DOHH2 (cell line): ENCODE measurements at regions not wholly inside any gene's neighbourhood (a gene's known extent, or its start where the extent isn't known, plus 50 kb on each side); places are given as distances from the start of the nearest gene placed in this dataset.

ENCODE experiments used
- H3F3A ChIP-seq: fragments of 200-600 bp; sonication (generic), shearing (Covaris generic); 2 replicates; pipeline ENCODE4 v1.6.0; 2016; ENCODE audit warnings: antibody characterized with exemption, mild to moderate bottlenecking; ENCODE audit not compliant: control insufficient read depth, insufficient read depth
- H3K27ac ChIP-seq: fragments of 200-600 bp; sonication (generic); 2 replicates; pipeline ENCODE4 v1.5.1; 2014; ENCODE audit warnings: low read depth, mild to moderate bottlenecking, low read length, moderate library complexity
- H3K27me3 ChIP-seq: fragments of 200-600 bp; sonication (generic); 2 replicates; pipeline ENCODE4 v1.6.1; 2014; ENCODE audit warnings: mild to moderate bottlenecking, low read length, mixed read lengths; ENCODE audit not compliant: control insufficient read depth
- H3K36me3 ChIP-seq: fragments of 200-600 bp; sonication (generic); 2 replicates; pipeline ENCODE4 v1.6.1; 2014; ENCODE audit warnings: mild to moderate bottlenecking, low read length, moderate library complexity, mixed read lengths; ENCODE audit not compliant: control insufficient read depth
- H3K4me1 ChIP-seq: fragments of 200-600 bp; sonication (generic); 2 replicates; pipeline ENCODE4 v1.6.1; 2014; ENCODE audit warnings: mild to moderate bottlenecking, low read length, mixed read lengths; ENCODE audit not compliant: control insufficient read depth
- H3K4me2 ChIP-seq: fragments of 200-600 bp; sonication (generic); 2 replicates; pipeline ENCODE4 v1.6.0; 2014; ENCODE audit warnings: mild to moderate bottlenecking, low read length, moderate library complexity
- H3K4me3 ChIP-seq: fragments of 200-600 bp; sonication (generic); 2 replicates; pipeline ENCODE4 v1.5.1; 2014; ENCODE audit warnings: mild to moderate bottlenecking, low read length, mixed read lengths
- H3K79me2 ChIP-seq: fragments of 200-600 bp; sonication (generic); 2 replicates; pipeline ENCODE4 v1.6.1; 2014; ENCODE audit warnings: mild to moderate bottlenecking, low read length, mixed read lengths; ENCODE audit not compliant: control insufficient read depth
- H3K9me2 ChIP-seq: fragments of 200-600 bp; sonication (generic); replicated peaks from 2 replicates; pipeline ENCODE4 v1.6.1; 2014; ENCODE audit warnings: mild to moderate bottlenecking, low read length, mixed read lengths; ENCODE audit not compliant: control insufficient read depth
- H3K9me3 ChIP-seq: fragments of 200-600 bp; sonication (generic); 2 replicates; pipeline ENCODE4 v1.6.1; 2014; ENCODE audit warnings: antibody characterized with exemption, low read length, mixed read lengths; ENCODE audit not compliant: control insufficient read depth, insufficient read depth
- H4K20me1 ChIP-seq: fragments of 200-600 bp; sonication (generic); 2 replicates; pipeline ENCODE4 v1.6.0; 2014; ENCODE audit warnings: low read depth, mild to moderate bottlenecking, antibody characterized with exemption, low read length, moderate library complexity; ENCODE audit not compliant: control insufficient read depth, insufficient read depth
- EZH2phosphoT487 ChIP-seq: fragments of 200-600 bp; sonication (generic); IDR thresholded peaks from 2 replicates; pipeline ENCODE4 v1.6.1; 2017; ENCODE audit warnings: borderline replicate concordance, mild to moderate bottlenecking, antibody characterized with exemption, low read length, moderate library complexity, mixed read lengths
- TF ChIP-seq, protein P1 (sequence below): fragments of 200-600 bp; sonication (generic); IDR thresholded peaks from one replicate; pipeline ENCODE4 v1.5.1; 2014; ENCODE audit warnings: antibody characterized with exemption, mild to moderate bottlenecking, low read depth, low read length; ENCODE audit not compliant: poor library complexity, severe bottlenecking

DNA sequence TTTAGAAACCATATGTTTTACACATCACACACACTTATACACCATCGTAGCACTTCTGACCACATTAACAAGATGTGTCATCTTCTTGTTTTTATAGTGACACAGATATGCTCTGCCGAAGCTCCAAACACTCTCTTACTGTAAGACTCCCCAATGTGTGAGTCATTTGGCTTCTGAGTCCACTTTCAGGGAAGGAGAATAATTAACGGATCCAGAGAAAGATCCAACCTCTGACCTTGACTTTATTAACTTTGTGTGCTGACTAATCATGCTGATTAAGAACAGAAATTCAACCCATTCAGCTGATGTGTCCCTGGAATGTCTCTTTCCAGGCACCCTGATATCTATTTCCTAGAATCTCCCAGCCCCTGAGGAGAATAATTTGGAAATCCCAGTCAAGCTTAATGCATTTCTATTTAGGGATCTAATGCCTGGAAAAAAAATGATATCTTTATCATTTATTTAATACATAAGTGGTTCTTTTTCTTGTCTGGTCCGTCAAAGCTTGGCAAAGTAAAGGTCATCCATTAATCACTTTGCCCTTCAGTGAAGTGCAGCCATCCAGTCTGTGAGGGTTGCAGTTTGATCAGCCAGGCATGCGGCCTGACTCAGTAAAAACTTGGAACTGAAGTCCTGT, 615.8 kb upstream of the SYT4 start:
- no peaks in the 10 kb centered on the region for H3K36me3 ChIP-seq
- TF ChIP-seq EZH2phosphoT487: no peak
- TF ChIP-seq, protein P1, sequence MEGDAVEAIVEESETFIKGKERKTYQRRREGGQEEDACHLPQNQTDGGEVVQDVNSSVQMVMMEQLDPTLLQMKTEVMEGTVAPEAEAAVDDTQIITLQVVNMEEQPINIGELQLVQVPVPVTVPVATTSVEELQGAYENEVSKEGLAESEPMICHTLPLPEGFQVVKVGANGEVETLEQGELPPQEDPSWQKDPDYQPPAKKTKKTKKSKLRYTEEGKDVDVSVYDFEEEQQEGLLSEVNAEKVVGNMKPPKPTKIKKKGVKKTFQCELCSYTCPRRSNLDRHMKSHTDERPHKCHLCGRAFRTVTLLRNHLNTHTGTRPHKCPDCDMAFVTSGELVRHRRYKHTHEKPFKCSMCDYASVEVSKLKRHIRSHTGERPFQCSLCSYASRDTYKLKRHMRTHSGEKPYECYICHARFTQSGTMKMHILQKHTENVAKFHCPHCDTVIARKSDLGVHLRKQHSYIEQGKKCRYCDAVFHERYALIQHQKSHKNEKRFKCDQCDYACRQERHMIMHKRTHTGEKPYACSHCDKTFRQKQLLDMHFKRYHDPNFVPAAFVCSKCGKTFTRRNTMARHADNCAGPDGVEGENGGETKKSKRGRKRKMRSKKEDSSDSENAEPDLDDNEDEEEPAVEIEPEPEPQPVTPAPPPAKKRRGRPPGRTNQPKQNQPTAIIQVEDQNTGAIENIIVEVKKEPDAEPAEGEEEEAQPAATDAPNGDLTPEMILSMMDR: no peak
- no peaks in the 10 kb centered on the region for H3F3A ChIP-seq
- H3K4me3 ChIP-seq: no peak overlapping the region
- no peaks in the 10 kb centered on the region for H4K20me1 ChIP-seq
- H3K27ac ChIP-seq: no peak overlapping the region
- H3K9me2 ChIP-seq: no peaks in the 10 kb centered on the region
- no peaks in the 10 kb centered on the region for H3K27me3 ChIP-seq
- no peaks in the 10 kb centered on the region for H3K79me2 ChIP-seq
- no peaks in the 10 kb centered on the region for H3K4me1 ChIP-seq
- no peak overlapping the region for H3K4me2 ChIP-seq
- H3K9me3 ChIP-seq: no peaks in the 10 kb centered on the region

GRCh38 chr18:43904209-43904837, 627.0 kb upstream of the SYT4 start:
- Histone ChIP-seq H3K4me3 (no peak overlapping the region), H3K27me3 (no peaks in the 10 kb centered on the region), H4K20me1 (no peaks in the 10 kb centered on the region), H3K27ac (no peak overlapping the region), H3K9me3 (no peaks in the 10 kb centered on the region), H3K4me1 (no peaks in the 10 kb centered on the region), H3K9me2 (no peaks in the 10 kb centered on the region), H3K4me2 (no peak overlapping the region), H3F3A (no peaks in the 10 kb centered on the region), H3K36me3 (no peaks in the 10 kb centered on the region), H3K79me2 (no peaks in the 10 kb centered on the region)
- TF ChIP-seq EZH2phosphoT487: no peak
- TF ChIP-seq, protein P1: no peak

DNA sequence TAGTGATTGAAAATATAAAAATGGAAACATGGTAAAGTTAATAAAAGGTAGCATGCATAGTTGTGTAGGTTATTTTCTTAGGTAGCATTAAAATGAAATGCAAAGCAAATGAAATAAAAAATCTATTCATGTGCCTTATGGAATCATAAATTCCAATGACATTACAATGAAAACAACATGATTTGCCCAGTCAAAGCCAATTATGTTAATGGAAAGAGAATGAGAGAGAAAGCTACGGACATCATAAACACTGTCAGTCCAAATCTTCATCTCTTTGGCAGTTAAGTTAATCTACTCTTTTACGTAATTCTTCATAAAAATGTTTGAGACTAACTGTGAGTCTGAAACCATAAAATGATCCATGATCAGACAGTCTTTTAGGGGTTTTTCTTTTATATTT, 636.7 kb upstream of the SYT4 start:
- Histone ChIP-seq H3K9me3 (no peaks in the 10 kb centered on the region), H3K9me2 (no peaks in the 10 kb centered on the region), H4K20me1 (no peaks in the 10 kb centered on the region), H3K4me3 (no peak overlapping the region), H3K36me3 (no peaks in the 10 kb centered on the region), H3K27ac (no peak overlapping the region), H3F3A (no peaks in the 10 kb centered on the region), H3K79me2 (no peaks in the 10 kb centered on the region), H3K4me2 (no peak overlapping the region), H3K27me3 (no peaks in the 10 kb centered on the region), H3K4me1 (no peaks in the 10 kb centered on the region)
- no peak for TF ChIP-seq EZH2phosphoT487
- TF ChIP-seq, protein P1: no peak
